SK-N-SH treated with all-trans-retinoic acid at 6 μM for 48 hours (cell line): ENCODE measurements at regions not wholly inside any gene's neighbourhood (a gene's known extent, or its start where the extent isn't known, plus 50 kb on each side); places are given as distances from the start of the nearest gene placed in this dataset.

Source experiments
- BACH2 ChIP-seq: fragments of 250-450 bp; sonication (Bioruptor Pico); IDR thresholded peaks from 2 replicates; pipeline ENCODE4 v1.9.0; 2021; ENCODE audit warnings: mild to moderate bottlenecking, borderline replicate concordance
- PPARA ChIP-seq: fragments of 250-450 bp; sonication (Bioruptor Pico); IDR thresholded peaks from 2 replicates; pipeline ENCODE4 v1.5.0; 2020; ENCODE audit warnings: mild to moderate bottlenecking, borderline replicate concordance
- TF ChIP-seq, protein P1 (sequence below): fragments of 250-450 bp; sonication (Bioruptor Pico); IDR thresholded peaks from 2 replicates; pipeline ENCODE4 v1.5.1; 2021; ENCODE audit warnings: mild to moderate bottlenecking, moderate library complexity
- TF ChIP-seq, protein P2 (sequence below): fragments of 250-450 bp; sonication (Bioruptor Pico); IDR thresholded peaks from 2 replicates; pipeline ENCODE4 v1.8.0; 2020; ENCODE audit warnings: mild to moderate bottlenecking, moderate library complexity, borderline replicate concordance
- TF ChIP-seq, protein P3 (sequence below): fragments of 250-450 bp; sonication (Bioruptor Pico); IDR thresholded peaks from 2 replicates; pipeline ENCODE4 v1.5.1; 2020; ENCODE audit warnings: low read depth, mild to moderate bottlenecking, moderate library complexity

DNA sequence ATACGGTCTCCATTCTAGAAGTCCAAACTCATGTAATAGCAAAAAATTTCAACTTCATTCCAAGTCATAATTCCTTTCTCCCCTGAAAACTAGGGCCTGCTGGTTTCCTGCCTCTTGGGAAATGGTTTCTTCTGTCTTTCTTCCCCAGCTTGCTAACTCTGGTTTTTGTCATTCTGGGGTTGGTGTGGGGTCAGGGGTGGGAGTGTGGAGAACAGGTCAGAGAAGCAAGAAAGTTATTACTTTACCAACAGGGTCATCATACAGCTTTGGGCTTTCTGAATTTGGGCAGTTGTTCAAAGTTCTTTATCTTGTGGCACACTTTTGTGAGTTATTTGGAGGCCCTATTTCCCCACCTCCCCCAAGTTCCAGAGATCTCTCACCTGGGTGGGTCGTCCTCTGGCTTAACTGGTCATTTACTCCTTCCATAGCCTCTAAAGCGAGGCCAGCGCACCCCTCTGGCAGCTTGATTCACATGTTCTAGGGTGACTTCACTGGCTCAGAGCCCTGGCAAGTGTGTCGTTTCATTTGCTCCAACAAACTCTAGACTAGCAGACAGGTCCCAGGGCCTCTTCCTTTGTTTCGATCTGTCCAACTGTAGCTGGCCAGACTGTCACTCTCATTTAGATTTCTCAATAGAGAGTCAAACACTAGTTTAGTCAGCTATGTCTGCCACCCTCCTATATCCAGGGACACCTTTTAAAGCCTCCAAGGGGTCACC, 161.2 kb downstream of the JCAD start:
- TF ChIP-seq PPARA (no peak), BACH2 (CRISPR knock-in tag) (no peak)
- TF ChIP-seq, protein P1, sequence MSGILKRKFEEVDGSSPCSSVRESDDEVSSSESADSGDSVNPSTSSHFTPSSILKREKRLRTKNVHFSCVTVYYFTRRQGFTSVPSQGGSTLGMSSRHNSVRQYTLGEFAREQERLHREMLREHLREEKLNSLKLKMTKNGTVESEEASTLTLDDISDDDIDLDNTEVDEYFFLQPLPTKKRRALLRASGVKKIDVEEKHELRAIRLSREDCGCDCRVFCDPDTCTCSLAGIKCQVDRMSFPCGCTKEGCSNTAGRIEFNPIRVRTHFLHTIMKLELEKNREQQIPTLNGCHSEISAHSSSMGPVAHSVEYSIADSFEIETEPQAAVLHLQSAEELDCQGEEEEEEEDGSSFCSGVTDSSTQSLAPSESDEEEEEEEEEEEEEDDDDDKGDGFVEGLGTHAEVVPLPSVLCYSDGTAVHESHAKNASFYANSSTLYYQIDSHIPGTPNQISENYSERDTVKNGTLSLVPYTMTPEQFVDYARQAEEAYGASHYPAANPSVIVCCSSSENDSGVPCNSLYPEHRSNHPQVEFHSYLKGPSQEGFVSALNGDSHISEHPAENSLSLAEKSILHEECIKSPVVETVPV (CRISPR knock-in tag) = no peak
- TF ChIP-seq, protein P2, sequence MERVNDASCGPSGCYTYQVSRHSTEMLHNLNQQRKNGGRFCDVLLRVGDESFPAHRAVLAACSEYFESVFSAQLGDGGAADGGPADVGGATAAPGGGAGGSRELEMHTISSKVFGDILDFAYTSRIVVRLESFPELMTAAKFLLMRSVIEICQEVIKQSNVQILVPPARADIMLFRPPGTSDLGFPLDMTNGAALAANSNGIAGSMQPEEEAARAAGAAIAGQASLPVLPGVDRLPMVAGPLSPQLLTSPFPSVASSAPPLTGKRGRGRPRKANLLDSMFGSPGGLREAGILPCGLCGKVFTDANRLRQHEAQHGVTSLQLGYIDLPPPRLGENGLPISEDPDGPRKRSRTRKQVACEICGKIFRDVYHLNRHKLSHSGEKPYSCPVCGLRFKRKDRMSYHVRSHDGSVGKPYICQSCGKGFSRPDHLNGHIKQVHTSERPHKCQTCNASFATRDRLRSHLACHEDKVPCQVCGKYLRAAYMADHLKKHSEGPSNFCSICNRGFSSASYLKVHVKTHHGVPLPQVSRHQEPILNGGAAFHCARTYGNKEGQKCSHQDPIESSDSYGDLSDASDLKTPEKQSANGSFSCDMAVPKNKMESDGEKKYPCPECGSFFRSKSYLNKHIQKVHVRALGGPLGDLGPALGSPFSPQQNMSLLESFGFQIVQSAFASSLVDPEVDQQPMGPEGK (CRISPR knock-in tag) = no peak
- TF ChIP-seq, protein P3, sequence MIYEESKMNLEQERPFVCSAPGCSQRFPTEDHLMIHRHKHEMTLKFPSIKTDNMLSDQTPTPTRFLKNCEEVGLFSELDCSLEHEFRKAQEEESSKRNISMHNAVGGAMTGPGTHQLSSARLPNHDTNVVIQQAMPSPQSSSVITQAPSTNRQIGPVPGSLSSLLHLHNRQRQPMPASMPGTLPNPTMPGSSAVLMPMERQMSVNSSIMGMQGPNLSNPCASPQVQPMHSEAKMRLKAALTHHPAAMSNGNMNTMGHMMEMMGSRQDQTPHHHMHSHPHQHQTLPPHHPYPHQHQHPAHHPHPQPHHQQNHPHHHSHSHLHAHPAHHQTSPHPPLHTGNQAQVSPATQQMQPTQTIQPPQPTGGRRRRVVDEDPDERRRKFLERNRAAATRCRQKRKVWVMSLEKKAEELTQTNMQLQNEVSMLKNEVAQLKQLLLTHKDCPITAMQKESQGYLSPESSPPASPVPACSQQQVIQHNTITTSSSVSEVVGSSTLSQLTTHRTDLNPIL (CRISPR knock-in tag) = no peak
